GM21423 (cell line): ENCODE measurements at regions not wholly inside any gene's neighbourhood (a gene's known extent, or its start where the extent isn't known, plus 50 kb on each side); places are given as distances from the start of the nearest gene placed in this dataset.
"Not testable (repeated sequence)": the region's sequence is repeated elsewhere in the genome, so short reads cannot be mapped to it uniquely, and the experiment has no call there.

Source experiments
- ATAC-seq: cut with Tn5 transposase; IDR thresholded peaks from one replicate; pipeline ENCODE4 v1.9.1; 2021; ENCODE audit warnings: mild to moderate bottlenecking, moderate library complexity; ENCODE audit not compliant: unreplicated experiment

DNA sequence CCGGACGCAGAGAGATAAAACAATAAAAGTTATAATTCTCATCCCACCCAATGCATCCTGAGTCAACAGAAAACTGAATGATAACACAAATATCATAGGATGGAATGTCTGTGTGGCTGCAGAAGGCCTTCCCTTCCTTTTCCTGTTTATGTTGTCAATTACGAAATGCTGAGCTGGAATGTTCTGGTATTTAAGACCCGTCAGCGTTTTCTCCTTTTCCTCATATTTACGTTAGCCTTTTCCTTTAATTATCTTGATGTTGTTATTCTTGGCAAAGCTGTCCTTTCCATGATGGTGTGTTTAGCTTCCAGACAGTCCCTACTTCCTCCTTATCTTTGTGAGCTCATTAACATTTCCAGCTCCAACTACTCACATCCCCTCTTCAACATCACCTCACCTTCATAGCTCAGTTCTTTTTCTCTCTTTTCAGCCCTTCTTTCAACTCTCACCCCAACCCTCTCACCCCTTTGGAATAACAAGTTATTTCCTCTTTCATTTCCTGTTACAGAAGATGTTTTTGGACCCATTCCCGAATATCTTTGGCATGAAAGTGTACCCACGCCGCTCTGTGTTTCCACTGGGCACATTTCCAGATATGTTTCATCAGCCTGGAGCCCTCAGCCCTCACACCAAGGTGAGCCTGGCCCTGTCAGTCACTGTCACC is 221.6 kb downstream of the NR2F1-AS1 start:
- ATAC-seq = no peak

DNA sequence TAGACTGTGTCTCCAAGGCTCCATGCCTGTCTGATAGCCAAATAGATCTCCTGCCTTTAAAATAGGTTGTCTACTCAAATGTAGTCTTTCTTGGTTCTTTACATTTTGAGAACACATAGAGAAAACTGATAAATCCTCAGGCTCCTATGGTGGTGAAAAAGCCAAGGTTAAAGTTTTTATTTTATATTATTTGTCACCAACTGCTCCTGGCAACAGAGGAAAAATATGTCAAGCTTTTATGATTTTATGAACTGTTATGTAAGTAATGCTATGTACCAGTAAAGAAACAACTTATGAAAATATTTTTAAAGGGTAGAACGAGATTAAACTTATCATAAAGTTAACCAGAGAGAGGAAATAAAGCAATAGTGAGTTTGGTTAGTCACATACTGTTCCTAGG is 222.8 kb downstream of the NR2F1-AS1 start:
- ATAC-seq = no peak

DNA sequence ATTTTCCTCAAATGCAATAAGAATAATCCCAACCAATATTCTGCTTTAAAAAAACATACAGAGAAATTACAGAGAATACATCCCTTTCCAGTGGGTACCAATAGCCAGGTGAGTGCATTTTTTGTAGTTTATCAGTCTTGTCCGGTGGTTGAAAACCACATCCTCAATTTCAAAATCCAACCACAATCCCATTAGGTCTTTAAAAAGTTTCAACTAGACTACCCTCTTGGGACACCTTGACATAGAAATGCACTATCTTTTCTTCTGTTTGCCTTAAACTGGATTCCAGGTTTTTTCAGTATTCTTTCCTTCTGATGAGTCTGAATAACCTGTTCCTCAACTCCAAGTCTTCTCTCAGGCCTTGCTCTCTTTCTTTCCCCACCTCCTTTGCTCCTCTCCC is 223.3 kb downstream of the NR2F1-AS1 start:
- no peak for ATAC-seq

DNA sequence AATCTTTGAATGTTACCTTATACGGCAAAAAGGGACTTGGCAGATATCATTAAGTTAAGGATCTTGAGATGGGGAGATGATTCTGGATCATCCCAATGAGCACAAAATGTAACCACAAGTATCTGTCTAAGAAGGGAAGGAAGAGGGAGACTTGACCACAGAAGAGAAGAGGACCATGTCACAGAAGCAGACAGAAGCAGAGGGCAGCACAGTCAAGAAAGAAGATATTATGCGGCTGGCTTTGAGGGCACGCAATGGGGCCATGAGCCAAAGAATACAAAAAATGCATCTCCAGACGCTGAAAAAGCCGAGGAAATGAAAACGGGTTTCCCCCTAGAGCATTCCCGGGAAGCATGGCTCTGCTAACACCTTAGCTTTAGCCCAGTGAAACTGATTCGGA is 225.3 kb downstream of the NR2F1-AS1 start:
- no peak for ATAC-seq

DNA sequence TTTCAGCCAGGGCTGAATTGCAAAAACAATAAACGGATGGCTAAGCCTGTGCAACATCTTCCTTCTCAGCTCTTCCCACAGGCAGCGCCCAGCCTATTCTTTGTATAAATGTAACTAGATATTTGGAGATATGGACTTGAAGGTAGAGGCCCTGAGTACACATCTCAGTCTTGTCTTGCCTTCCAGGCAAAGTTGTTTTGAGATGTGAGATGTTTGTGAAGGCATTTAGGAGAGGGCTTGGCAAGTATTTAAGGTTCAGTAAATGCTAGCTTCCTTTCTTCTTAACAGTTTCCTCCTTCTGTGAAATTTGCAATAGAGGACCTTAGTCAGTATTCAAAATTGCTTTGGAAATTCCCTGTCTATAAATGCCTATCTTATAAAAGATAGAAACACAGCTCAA is 228.8 kb downstream of the NR2F1-AS1 start:
- no peak for ATAC-seq

DNA sequence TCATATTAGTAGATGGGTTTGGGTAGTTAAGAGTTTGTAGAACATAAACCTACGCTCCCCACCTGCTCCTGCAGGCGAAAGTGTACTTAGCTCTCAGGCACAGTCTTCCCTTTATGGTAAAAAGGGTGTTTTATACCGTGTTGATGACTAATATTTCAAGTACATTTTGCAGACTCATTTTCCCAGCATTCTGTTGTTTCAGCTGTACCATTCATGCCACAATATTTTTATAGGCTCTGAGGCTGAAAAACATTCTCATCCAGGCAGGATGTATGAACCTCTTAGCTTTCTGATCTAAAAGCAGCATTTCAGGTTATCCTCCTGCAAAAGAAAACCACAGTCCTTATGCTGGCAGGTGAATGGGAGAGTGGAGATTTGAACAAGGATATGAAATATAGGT is 231.4 kb downstream of the NR2F1-AS1 start:
- ATAC-seq = no peak

DNA sequence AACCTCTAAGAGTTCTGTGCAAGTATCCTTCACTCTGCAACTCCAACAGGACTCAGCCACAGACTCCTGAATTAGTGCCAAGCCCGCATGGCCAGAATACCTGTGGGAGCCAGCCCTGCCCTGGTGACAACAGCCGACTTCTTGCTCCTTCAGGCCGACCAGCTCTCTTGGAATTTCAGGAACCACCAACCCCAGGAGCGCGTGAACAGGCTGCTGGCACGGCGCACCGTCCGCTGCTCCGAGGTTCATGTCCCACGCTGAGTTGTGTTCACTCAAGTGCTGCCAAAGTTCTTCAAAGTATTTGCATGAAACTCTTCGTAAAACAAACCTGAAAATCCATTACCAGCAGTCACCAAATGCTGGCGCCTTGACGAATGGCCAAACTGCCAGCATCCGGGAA is 232.8 kb downstream of the NR2F1-AS1 start:
- ATAC-seq = no peak

DNA sequence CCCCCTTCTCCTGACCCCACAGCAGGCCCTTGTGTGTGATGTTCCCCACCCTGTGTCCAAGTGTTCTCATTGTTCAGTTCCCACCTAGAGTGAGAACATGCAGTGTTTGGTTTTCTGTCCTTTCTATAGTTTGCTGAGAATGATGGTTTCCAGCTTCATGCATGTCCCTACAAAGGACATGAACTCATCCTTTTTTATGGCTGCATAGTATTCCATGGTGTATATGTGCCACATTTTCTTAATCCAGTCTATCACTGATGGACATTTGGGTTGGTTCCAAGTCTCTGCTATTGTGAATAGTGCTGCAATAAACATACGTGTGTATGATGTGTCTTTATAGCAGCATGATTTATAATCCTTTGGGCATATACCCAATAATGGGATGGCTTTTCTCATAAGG is 234.2 kb downstream of the NR2F1-AS1 start:
- not testable (repeated sequence) for ATAC-seq

DNA sequence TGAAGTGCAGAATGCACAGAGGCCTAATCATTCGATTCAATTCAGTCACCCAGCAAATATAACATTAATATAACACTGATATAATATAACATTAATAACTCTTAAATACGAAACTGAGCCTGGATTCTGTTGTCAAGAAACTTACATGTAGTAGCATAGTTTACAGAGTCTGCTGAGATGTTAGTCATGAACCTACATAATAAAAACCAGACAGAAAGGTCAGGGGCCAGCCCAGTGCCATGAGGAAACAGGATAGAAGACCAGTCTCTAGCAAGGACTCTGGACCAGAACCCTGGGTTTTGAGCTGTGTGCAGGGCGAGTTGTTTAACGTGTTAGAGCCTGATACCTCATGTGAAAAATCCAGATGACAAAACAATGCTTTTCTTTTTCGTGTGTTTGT is 234.7 kb downstream of the NR2F1-AS1 start:
- no peak for ATAC-seq

DNA sequence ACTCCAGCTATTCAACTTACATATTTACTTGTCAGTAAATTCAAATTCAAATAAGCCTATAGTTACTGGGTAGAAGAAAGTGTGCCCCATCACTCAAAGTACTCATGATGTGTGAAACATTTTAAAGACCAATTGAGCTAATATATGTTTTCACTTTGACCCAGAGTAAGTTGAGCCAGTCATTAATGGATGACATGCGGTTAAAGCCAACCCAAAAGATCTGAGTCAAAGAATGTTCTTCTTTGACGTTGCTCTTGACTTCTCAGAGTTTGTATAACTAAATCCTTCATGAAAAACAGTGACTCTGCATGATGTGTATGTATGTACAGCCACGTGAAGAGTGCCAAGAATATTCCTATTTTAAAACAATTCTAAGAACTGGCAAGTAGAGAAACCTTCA is 237.4 kb downstream of the NR2F1-AS1 start:
- ATAC-seq = no peak

DNA sequence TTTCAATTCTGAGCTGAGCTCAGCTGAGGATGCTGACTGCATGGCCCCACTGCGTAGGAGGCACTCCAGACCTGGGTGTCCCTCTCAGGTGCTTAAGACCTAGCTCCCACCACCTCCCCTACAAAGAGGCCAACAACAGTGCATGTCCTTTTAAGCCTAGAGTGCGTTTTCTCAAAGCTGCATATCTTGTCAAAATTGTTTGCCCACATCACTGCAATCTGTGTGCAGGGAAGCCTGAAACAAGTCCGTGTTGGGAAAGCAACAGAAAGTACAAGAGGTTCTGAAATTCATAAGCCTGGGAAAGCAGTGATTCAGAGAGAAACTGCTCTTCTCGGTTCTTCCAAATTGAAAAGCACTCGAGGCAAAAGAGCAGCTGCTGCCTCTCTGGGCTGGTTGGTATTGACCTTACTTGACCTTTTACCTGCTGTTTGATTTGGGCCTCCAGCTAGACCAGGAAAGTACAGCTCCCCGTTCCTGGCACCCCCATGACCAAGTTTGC is 238.4 kb downstream of the NR2F1-AS1 start:
- ATAC-seq = no peak

DNA sequence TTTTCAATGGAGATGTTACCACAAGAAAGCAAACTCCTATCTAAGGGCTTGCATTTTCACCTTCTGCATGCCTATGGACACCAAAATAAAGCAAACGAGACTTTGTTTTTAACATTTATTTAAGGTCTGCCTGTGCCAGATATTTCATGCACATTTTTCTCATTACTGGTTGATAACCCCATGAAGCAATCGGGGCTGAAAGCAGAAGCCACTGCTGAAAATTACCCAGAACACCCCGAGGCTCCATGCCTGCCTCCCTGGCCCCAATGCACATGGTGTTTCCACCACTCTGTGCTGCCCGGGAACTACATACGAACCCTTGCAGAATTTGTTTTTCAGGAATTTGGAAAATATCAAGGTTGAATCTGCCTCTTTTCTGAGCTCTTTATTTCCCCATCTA is 240.1 kb downstream of the NR2F1-AS1 start:
- ATAC-seq = no peak

DNA sequence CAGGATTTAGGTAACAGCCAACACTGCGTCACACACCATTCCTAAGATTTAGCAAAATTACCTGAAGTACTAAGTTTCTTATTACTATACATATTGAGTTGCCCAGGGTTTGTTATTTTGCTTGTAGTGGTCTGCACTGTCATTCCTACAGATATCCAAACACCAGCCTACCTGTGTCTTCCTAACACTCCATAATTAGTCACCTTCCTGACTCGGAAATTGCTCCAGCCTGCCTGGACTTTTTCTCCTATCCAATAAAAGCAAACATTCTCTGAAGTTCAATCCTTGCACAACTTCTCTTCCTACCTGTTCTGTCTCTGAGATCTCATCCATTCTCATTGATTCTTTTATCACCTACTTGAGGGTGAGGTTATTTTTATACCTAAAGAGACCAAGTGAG is 243.9 kb downstream of the NR2F1-AS1 start:
- no peak for ATAC-seq

DNA sequence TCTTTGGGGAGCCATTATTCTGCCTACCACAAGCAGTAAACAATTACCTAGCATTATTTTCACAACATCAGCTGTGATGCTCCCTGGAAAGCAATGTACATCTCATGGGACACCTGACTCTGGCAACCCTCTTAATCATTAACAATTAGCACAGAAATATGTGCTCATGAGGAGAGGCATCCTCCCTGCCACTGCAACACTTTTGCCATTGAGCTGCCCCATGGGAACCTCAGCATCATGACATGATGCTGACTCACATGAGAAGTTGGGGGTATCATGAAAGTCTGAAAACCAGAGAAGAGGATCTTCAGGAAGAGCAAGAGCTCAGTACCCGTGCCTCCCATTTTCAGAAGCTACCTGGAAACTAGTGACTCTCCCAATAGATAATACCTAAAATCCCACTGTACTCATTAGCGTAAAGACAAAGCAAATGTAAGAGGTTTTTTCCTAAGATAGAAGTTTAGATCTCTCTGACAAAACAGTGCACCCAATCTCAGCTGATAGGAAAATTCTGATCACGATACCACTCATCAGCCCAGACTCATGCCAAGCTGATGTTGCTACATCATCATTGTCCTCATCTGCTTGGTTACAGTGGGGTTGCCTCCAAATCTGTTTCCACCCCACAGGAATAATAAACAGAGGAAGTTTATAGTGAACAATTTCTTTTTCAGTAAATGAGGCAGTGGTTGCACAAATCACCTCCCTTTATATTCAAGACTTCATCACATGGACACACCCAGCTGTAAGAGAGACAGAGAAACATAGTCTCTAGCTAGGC is 244.5 kb downstream of the NR2F1-AS1 start:
- ATAC-seq = no peak

DNA sequence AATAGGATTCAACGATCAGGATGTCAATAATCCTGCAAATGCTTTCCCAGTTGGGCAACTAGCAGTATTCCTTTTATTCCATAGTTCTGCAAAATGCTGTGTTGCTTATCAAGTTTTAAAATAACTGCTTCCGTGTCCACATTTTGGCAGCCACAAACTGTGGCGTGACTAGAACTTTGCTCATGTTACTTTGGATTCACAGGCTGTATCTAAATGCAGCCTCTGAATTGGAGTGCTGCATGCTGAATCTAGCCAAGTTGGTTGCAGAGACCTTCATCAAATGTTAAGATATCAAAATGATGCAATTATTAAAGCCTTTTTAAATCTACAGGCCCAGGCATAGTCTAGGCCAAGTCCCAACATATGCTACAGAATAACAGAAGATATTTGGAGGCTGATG is 249.2 kb downstream of the NR2F1-AS1 start:
- no peak for ATAC-seq

DNA sequence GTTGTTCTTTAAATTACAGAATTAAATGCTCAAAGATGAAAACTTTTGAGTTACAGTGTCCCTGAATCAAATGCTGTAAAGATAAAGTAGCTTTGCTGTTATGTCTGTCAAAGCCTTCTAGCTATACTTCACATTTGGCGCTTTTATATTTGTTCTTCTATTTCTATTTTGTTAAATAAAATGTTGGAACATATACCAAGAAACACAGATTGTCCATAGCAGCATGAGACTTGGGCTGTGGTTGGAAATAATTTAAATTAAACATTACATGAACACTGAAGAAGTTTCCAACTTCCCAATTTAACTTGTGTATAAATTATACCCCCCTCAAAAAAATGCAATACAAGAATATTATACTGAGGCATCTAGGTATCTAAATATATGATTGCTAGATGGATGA is 249.8 kb downstream of the NR2F1-AS1 start:
- no peak for ATAC-seq

DNA sequence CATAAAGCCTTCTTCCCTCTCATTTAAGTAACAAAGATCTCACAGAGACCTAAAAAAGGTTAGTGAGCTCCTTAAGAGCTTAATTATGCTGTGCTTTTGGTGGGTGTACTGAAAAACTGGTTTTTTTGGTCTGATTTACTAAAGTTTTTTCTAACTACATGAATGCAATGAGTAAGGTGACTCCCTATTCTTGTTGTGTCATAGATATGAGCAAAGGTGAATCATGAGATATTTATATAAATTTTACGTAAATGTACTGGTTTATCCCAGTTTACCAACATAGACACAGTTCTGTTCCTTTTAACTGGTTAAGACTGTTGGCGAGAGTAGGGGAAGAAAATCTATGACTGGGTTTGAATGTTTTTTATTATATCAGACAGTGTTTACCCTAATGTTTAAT is 250.5 kb downstream of the NR2F1-AS1 start:
- ATAC-seq = no peak

DNA sequence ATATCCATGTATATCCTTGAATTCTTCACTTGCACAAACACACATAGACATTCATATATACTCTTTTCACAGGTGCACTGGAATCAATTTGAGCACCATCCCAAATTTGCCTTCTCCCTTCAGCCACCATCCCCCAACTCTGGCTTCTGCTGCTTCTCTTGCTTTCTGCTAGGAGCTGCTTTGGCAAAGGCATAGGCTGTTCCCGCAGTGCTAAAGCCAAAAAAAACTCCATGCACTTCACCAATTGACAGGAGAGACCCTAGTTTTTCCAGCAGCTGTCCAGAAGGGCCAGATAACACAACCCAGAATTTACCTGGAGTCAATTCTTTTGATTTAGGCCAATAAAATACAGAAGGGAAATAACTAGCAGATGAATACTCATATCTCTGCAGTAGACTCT is 251.3 kb downstream of the NR2F1-AS1 start:
- no peak for ATAC-seq

DNA sequence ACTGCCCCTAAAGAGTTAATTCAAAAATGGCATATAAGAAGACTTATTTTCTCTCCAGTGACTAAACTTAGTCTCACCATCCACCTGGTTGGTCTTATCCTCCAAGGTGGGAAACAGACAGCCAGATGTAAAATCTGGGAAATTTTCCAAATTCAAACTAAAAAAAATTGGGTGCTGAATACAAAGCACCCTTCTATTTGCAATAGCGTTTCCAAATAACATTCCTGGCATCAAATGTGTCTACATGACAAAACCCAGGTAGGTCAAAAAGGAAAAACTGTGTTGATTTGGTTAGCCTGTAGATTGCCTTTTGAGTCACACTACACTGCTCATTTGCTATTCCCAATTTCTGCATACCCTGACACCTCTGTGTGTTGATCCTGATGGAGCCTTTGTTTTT is 252.2 kb downstream of the NR2F1-AS1 start:
- no peak for ATAC-seq

DNA sequence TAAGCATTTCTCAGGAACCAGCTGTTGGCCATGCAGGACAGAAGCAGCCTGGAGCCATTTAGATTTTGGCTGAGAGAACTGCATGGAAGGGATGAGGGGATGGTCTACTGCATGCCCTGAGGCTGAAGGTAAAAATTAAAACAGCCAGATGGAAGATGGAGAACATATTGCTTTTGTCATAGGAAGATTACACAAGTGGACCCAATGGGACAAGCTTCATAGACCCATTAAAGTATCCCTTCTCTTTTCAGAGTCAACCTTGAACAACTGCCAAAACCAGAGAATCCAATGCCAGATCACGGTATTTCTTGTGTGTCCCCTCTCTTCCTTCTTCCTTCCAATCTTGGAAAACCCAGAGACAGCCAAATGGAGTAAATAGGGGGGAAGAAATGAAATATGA is 253.4 kb downstream of the NR2F1-AS1 start:
- ATAC-seq = no peak

DNA sequence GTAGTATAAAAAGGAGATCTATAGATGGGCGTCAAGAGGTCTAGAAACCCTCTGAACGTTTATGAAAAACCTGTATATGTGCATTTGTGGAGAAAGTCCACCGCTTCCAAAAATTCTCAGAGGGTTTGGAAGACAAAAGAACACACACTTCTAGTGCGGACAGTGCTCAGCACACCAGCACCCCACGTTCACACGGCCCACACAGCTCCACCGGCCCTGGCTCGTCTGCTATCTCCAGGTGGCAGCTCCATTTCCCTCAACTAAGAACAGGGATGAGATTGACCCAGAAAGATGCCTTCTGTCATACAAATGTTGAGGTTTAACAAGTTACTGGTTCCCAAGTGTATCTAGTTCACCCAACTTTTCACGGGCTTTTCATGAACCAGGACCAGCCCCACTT is 255.1 kb downstream of the NR2F1-AS1 start:
- ATAC-seq = no peak
